Trophoblast cell (in vitro differentiated cells and primary cell): ENCODE measurements at regions not wholly inside any gene's neighbourhood (a gene's known extent, or its start where the extent isn't known, plus 50 kb on each side); places are given as distances from the start of the nearest gene placed in this dataset.

Source experiments
- DNase-seq, 2 donors: peaks; one replicate each; pipeline ENCODE4 v3.0.0-alpha.2; 2016
- H2AFZ ChIP-seq: 2 replicates; pipeline ENCODE4 v1.6.1; 2013; ENCODE audit warnings: low read length, moderate library complexity, mild to moderate bottlenecking; ENCODE audit not compliant: insufficient read depth, poor library complexity
- H2AK5ac ChIP-seq: 2 replicates; pipeline ENCODE4 v1.6.1; 2013; ENCODE audit warnings: mild to moderate bottlenecking, low read length
- H2BK120ac ChIP-seq: 2 replicates; pipeline ENCODE4 v1.6.1; 2013; ENCODE audit warnings: low read length, mild to moderate bottlenecking, moderate library complexity; ENCODE audit not compliant: insufficient read depth, poor library complexity
- H2BK12ac ChIP-seq: 2 replicates; pipeline ENCODE4 v1.6.1; 2013; ENCODE audit warnings: mild to moderate bottlenecking, low read length, moderate library complexity
- H2BK5ac ChIP-seq: 2 replicates; pipeline ENCODE4 v1.6.1; 2013; ENCODE audit warnings: low read length, low read depth, moderate library complexity, mild to moderate bottlenecking; ENCODE audit not compliant: poor library complexity
- H3K14ac ChIP-seq: 2 replicates; pipeline ENCODE4 v1.6.1; 2013; ENCODE audit warnings: mild to moderate bottlenecking, low read length
- H3K18ac ChIP-seq: 2 replicates; pipeline ENCODE4 v1.6.1; 2013; ENCODE audit warnings: mild to moderate bottlenecking, low read length
- H3K23ac ChIP-seq: 2 replicates; pipeline ENCODE4 v1.6.1; 2013; ENCODE audit warnings: low read length
- H3K27ac ChIP-seq: 2 replicates; pipeline ENCODE4 v1.5.1; 2013; ENCODE audit warnings: low read depth, mild to moderate bottlenecking, inconsistent platforms, low read length, moderate library complexity
- H3K27me3 ChIP-seq: 2 replicates; pipeline ENCODE4 v1.6.1; 2013; ENCODE audit warnings: inconsistent platforms, mild to moderate bottlenecking, low read length, moderate library complexity; ENCODE audit not compliant: insufficient read depth
- H3K36me3 ChIP-seq, 2 experiments: 1 replicate in 1 of 2; 2 replicates in 1 of 2; pipeline ENCODE4 v1.6.1; 2013; ENCODE audit warnings: low read length in 2 of 2, mild to moderate bottlenecking in 2 of 2, moderate library complexity in 1 of 2; ENCODE audit not compliant: insufficient read depth in 2 of 2, control insufficient read depth in 1 of 2
- H3K4ac ChIP-seq: 2 replicates; pipeline ENCODE4 v1.6.1; 2013; ENCODE audit warnings: low read depth, mild to moderate bottlenecking, low read length, moderate library complexity
- H3K4me1 ChIP-seq, 2 experiments: 1 replicate in 1 of 2; 2 replicates in 1 of 2; pipeline ENCODE4 v1.6.1; 2013; ENCODE audit warnings: low read length in 2 of 2, mild to moderate bottlenecking in 2 of 2, moderate library complexity in 1 of 2; ENCODE audit not compliant: insufficient read depth in 2 of 2, control insufficient read depth in 1 of 2
- H3K4me2 ChIP-seq: 2 replicates; pipeline ENCODE4 v1.6.1; 2013; ENCODE audit warnings: inconsistent platforms, mild to moderate bottlenecking, low read length, moderate library complexity
- H3K4me3 ChIP-seq: 2 replicates; pipeline ENCODE4 v1.5.1; 2013; ENCODE audit warnings: mild to moderate bottlenecking, low read depth, low read length, inconsistent platforms
- H3K79me1 ChIP-seq: one replicate; pipeline ENCODE4 v1.6.1; 2013; ENCODE audit warnings: low read length
- H3K79me2 ChIP-seq: 2 replicates; pipeline ENCODE4 v1.6.1; 2013; ENCODE audit warnings: low read length, mild to moderate bottlenecking; ENCODE audit not compliant: control insufficient read depth, insufficient read depth, poor library complexity
- H3K9ac ChIP-seq: 2 replicates; pipeline ENCODE4 v1.6.1; 2013; ENCODE audit warnings: mild to moderate bottlenecking, low read length
- H3K9me3 ChIP-seq: 2 replicates; pipeline ENCODE4 v1.6.1; 2013; ENCODE audit warnings: low read depth, mild to moderate bottlenecking, control low read depth, inconsistent platforms, low read length; ENCODE audit not compliant: insufficient read depth
- H4K12ac ChIP-seq: 2 replicates; pipeline ENCODE4 v1.6.1; 2013; ENCODE audit warnings: low read depth, mild to moderate bottlenecking, low read length, moderate library complexity
- H4K8ac ChIP-seq: 2 replicates; pipeline ENCODE4 v1.6.1; 2013; ENCODE audit warnings: low read depth, mild to moderate bottlenecking, low read length, moderate library complexity
- H4K91ac ChIP-seq: one replicate; pipeline ENCODE4 v1.6.1; 2013; ENCODE audit warnings: low read depth, mild to moderate bottlenecking, low read length, moderate library complexity
- WGBS: extraction: QIAGEN DNeasy Blood & Tissue Kit; methylation state at CpG from one replicate; pipeline ENCODE4 v1.1.7; 2013; ENCODE audit warnings: missing lambda C conversion rate; ENCODE audit not compliant: insufficient read length, insufficient coverage; ENCODE audit errors: extremely low coverage; 5-methylcytosine and 5-hydroxymethylcytosine counted together

- WGBS, result no CpG with 5 or more reads among the region's 4 CpGs
- Histone ChIP-seq H2AFZ (no peak overlapping the region), H3K9ac (no peak overlapping the region), H4K8ac (peak overlapping the region; percentile 19), H3K36me3 (no peaks in the 10 kb centered on the region), H3K9me3 (peaks cover 3% of the 10 kb centered on the region), H3K27ac (no peak overlapping the region), H3K4me1 (no peaks in the 10 kb centered on the region), H2BK12ac (no peak overlapping the region), H2BK5ac (no peak overlapping the region), H2AK5ac (no peak overlapping the region), H3K4ac (no peak overlapping the region), H3K79me2 (no peaks in the 10 kb centered on the region), H2BK120ac (no peak overlapping the region), H3K14ac (no peak overlapping the region), H3K27me3 (no peaks in the 10 kb centered on the region), H4K12ac (no peak overlapping the region), H3K4me3 (no peak overlapping the region), H4K91ac (no peak overlapping the region), H3K79me1 (no peaks in the 10 kb centered on the region), H3K4me2 (no peak overlapping the region), H3K23ac (no peak overlapping the region), H3K18ac (no peak overlapping the region)
- DNase-seq, result no peak
Observed at GRCh38 chr7:41599760-41600159, 103.1 kb downstream of the INHBA start.

GRCh38 chr7:41592794-41593193, 110.1 kb downstream of the INHBA start:
- Histone ChIP-seq H3K4ac (no peak overlapping the region), H4K12ac (no peak overlapping the region), H4K8ac (no peak overlapping the region), H3K36me3 (no peaks in the 10 kb centered on the region), H3K9ac (no peak overlapping the region), H3K18ac (no peak overlapping the region), H2BK5ac (no peak overlapping the region), H3K9me3 (peaks cover 3% of the 10 kb centered on the region), H3K27me3 (no peaks in the 10 kb centered on the region), H2AK5ac (no peak overlapping the region), H4K91ac (no peak overlapping the region), H3K4me3 (no peak overlapping the region), H3K23ac (no peak overlapping the region), H2BK120ac (no peak overlapping the region), H3K4me2 (no peak overlapping the region), H2AFZ (no peak overlapping the region), H3K27ac (no peak overlapping the region), H3K4me1 (no peaks in the 10 kb centered on the region), H3K14ac (no peak overlapping the region), H3K79me2 (no peaks in the 10 kb centered on the region), H3K79me1 (no peaks in the 10 kb centered on the region), H2BK12ac (no peak overlapping the region)
- DNase-seq, result no peak

- H3K9ac ChIP-seq, result no peak overlapping the region
- H3K4me1 ChIP-seq, result no peaks in the 10 kb centered on the region
- H4K12ac ChIP-seq, result no peak overlapping the region
- H3K27ac ChIP-seq, result no peak overlapping the region
- H4K8ac ChIP-seq, result no peak overlapping the region
- no peak overlapping the region for H2AK5ac ChIP-seq
- no peak overlapping the region for H3K4ac ChIP-seq
- no peak for DNase-seq
- H2AFZ ChIP-seq, result no peak overlapping the region
- H3K36me3 ChIP-seq, result no peaks in the 10 kb centered on the region
- H3K4me3 ChIP-seq, result no peak overlapping the region
- no peak overlapping the region for H4K91ac ChIP-seq
- H3K27me3 ChIP-seq, result no peaks in the 10 kb centered on the region
- H2BK5ac ChIP-seq, result no peak overlapping the region
- no peak overlapping the region for H3K4me2 ChIP-seq
- no peak overlapping the region for H3K23ac ChIP-seq
- no peaks in the 10 kb centered on the region for H3K79me2 ChIP-seq
- no peak overlapping the region for H2BK12ac ChIP-seq
- no peak overlapping the region for H3K18ac ChIP-seq
- H3K14ac ChIP-seq, result no peak overlapping the region
- peaks cover 3% of the 10 kb centered on the region for H3K9me3 ChIP-seq
- H3K79me1 ChIP-seq, result no peaks in the 10 kb centered on the region
- no peak overlapping the region for H2BK120ac ChIP-seq
- WGBS, result no CpG with 5 or more reads among the region's 1 CpG
Observed at GRCh38 chr7:41592236-41592635, 110.7 kb downstream of the INHBA start.

GRCh38 chr7:41590986-41591385, 111.9 kb downstream of the INHBA start:
- Histone ChIP-seq H2BK120ac (no peak overlapping the region), H2BK5ac (no peak overlapping the region), H3K27me3 (no peaks in the 10 kb centered on the region), H3K27ac (no peak overlapping the region), H3K4me1 (no peaks in the 10 kb centered on the region), H2AFZ (no peak overlapping the region), H2BK12ac (no peak overlapping the region), H3K4me3 (no peak overlapping the region), H3K79me2 (no peaks in the 10 kb centered on the region), H3K14ac (no peak overlapping the region), H3K4me2 (no peak overlapping the region), H4K8ac (no peak overlapping the region), H3K9me3 (peaks cover 3% of the 10 kb centered on the region), H4K91ac (no peak overlapping the region), H3K36me3 (no peaks in the 10 kb centered on the region), H3K79me1 (no peaks in the 10 kb centered on the region), H3K23ac (no peak overlapping the region), H4K12ac (no peak overlapping the region), H3K4ac (no peak overlapping the region), H3K9ac (no peak overlapping the region), H3K18ac (no peak overlapping the region), H2AK5ac (no peak overlapping the region)
- peak in 1 of 2 donors; percentile 30 for DNase-seq
- WGBS, result no CpG with 5 or more reads among the region's 1 CpG
